ENCODE measurements at regions not wholly inside any gene's neighbourhood (a gene's known extent, or its start where the extent isn't known, plus 50 kb on each side); places are given as distances from the start of the nearest gene placed in this dataset.

GRCh38 chr5:111930449-111930848 lies 173.5 kb upstream of the NREP start:
- intact Hi-C loops (cut with micrococcal nuclease; ENCODE audit: unreplicated experiment) = no loop called here
- Histone ChIP-seq H3K4me1 (no peaks in the 10 kb centered on the region), H3K27me3 (replicated peaks; ENCODE audit: control insufficient read depth, insufficient read depth, low read length) (no peaks in the 10 kb centered on the region), H3K9me3 (no peaks in the 10 kb centered on the region), H3K4me3 (ENCODE audit: low read depth, low read length) (no peak overlapping the region), H3K36me3 (ENCODE audit: control insufficient read depth, insufficient read depth, low read length) (no peaks in the 10 kb centered on the region)
- H3K36me3 Mint-ChIP-seq (ENCODE audit: insufficient read depth, unreplicated experiment) = no peaks in the 10 kb centered on the region
- peaks cover 7% of the 10 kb centered on the region for H3K4me1 Mint-ChIP-seq (ENCODE audit: low read depth, unreplicated experiment)
- DNase-seq = no peak
- H3K27ac Mint-ChIP-seq (ENCODE audit: unreplicated experiment) = no peak overlapping the region
- POLR2A ChIA-PET = no interaction called here
- CTCF ChIA-PET = no interaction called here
- no TSS peak for BruUV-seq (replicated peaks)
- no peak for TF ChIP-seq CTCF (IDR thresholded peaks at IDR 0.05; ENCODE audit: insufficient read depth in 1 of 2, low read depth in 1 of 2, low read length in 1 of 2, severe bottlenecking in 1 of 2, unreplicated experiment in 1 of 2)
- H3K27me3 Mint-ChIP-seq (ENCODE audit: insufficient read depth, unreplicated experiment) = no peaks in the 10 kb centered on the region
- no peak overlapping the region for H3K4me3 Mint-ChIP-seq (ENCODE audit: unreplicated experiment)
- H3K9me3 Mint-ChIP-seq (ENCODE audit: unreplicated experiment) = no peaks in the 10 kb centered on the region

- Mint-ChIP-seq H3K4me1 (ENCODE audit: low read depth, unreplicated experiment) (peaks cover 7% of the 10 kb centered on the region), H3K27ac (ENCODE audit: unreplicated experiment) (no peak overlapping the region), H3K9me3 (ENCODE audit: unreplicated experiment) (no peaks in the 10 kb centered on the region), H3K4me3 (ENCODE audit: unreplicated experiment) (no peak overlapping the region), H3K27me3 (ENCODE audit: insufficient read depth, unreplicated experiment) (no peaks in the 10 kb centered on the region), H3K36me3 (ENCODE audit: insufficient read depth, unreplicated experiment) (no peaks in the 10 kb centered on the region)
- Histone ChIP-seq H3K36me3 (ENCODE audit: control insufficient read depth, insufficient read depth, low read length) (no peaks in the 10 kb centered on the region), H3K9me3 (no peaks in the 10 kb centered on the region), H3K4me1 (no peaks in the 10 kb centered on the region), H3K4me3 (ENCODE audit: low read depth, low read length) (no peak overlapping the region), H3K27me3 (replicated peaks; ENCODE audit: control insufficient read depth, insufficient read depth, low read length) (no peaks in the 10 kb centered on the region)
- DNase-seq = no peak
- intact Hi-C loops (cut with micrococcal nuclease; ENCODE audit: unreplicated experiment) = no loop called here
- BruUV-seq (replicated peaks) = no TSS peak
- CTCF ChIA-PET = no interaction called here
- POLR2A ChIA-PET = no interaction called here
- TF ChIP-seq CTCF (IDR thresholded peaks at IDR 0.05; ENCODE audit: insufficient read depth in 1 of 2, low read depth in 1 of 2, low read length in 1 of 2, severe bottlenecking in 1 of 2, unreplicated experiment in 1 of 2) = no peak
These were observed 172.9 kb upstream of the NREP start for GRCh38 chr5:111929867-111930266.

- no peak overlapping the region for H3K4me3 ChIP-seq (ENCODE audit: low read depth, low read length)
- ChIA-PET CTCF (no interaction called here), POLR2A (no interaction called here)
- peaks cover 5% of the 10 kb centered on the region for H3K4me1 Mint-ChIP-seq (ENCODE audit: low read depth, unreplicated experiment)
- no peaks in the 10 kb centered on the region for H3K9me3 ChIP-seq
- H3K4me1 ChIP-seq = no peaks in the 10 kb centered on the region
- TF ChIP-seq CTCF (IDR thresholded peaks at IDR 0.05; ENCODE audit: insufficient read depth in 1 of 2, low read depth in 1 of 2, low read length in 1 of 2, severe bottlenecking in 1 of 2, unreplicated experiment in 1 of 2) = no peak
- no peaks in the 10 kb centered on the region for H3K36me3 ChIP-seq (ENCODE audit: control insufficient read depth, insufficient read depth, low read length)
- no peaks in the 10 kb centered on the region for H3K27me3 Mint-ChIP-seq (ENCODE audit: insufficient read depth, unreplicated experiment)
- H3K27ac Mint-ChIP-seq (ENCODE audit: unreplicated experiment) = no peak overlapping the region
- no peaks in the 10 kb centered on the region for H3K36me3 Mint-ChIP-seq (ENCODE audit: insufficient read depth, unreplicated experiment)
- BruUV-seq (replicated peaks) = no TSS peak
- no peak for DNase-seq
- H3K27me3 ChIP-seq (replicated peaks; ENCODE audit: control insufficient read depth, insufficient read depth, low read length) = no peaks in the 10 kb centered on the region
- intact Hi-C loops (cut with micrococcal nuclease; ENCODE audit: unreplicated experiment) = no loop called here
- no peak overlapping the region for H3K4me3 Mint-ChIP-seq (ENCODE audit: unreplicated experiment)
- H3K9me3 Mint-ChIP-seq (ENCODE audit: unreplicated experiment) = no peaks in the 10 kb centered on the region
These were observed 172.3 kb upstream of the NREP start for GRCh38 chr5:111929261-111929660.

All from Caco-2 (cell line).